GM21576 (cell line): ENCODE measurements at regions not wholly inside any gene's neighbourhood (a gene's known extent, or its start where the extent isn't known, plus 50 kb on each side); places are given as distances from the start of the nearest gene placed in this dataset.
"Not testable (repeated sequence)": the region's sequence is repeated elsewhere in the genome, so short reads cannot be mapped to it uniquely, and the experiment has no call there.

ENCODE experiments used
- ATAC-seq: cut with Tn5 transposase; IDR thresholded peaks from one replicate; pipeline ENCODE4 v1.9.1; 2021; ENCODE audit warnings: mild to moderate bottlenecking, moderate library complexity; ENCODE audit not compliant: unreplicated experiment

DNA sequence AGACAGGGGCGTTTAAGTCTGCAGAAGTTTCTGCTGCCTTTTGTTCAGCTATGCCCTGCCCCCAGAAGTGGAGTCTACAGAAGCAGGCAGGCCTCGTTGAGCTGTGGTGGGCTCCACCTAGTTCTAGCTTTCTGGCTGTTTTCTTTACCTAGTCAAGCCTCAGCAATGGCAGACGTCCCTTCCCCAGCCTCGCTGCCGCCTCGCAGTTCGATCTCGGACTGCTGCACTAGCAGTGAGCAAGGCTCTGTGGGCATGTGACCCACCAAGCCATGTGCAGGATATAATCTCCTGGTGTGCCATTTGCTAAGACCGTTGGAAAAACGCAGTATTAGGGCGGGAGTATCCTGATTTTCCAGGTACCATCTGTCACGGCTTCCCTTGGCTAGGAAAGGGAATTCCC, 742.7 kb upstream of the NRXN1 start:
- not testable (repeated sequence) for ATAC-seq

DNA sequence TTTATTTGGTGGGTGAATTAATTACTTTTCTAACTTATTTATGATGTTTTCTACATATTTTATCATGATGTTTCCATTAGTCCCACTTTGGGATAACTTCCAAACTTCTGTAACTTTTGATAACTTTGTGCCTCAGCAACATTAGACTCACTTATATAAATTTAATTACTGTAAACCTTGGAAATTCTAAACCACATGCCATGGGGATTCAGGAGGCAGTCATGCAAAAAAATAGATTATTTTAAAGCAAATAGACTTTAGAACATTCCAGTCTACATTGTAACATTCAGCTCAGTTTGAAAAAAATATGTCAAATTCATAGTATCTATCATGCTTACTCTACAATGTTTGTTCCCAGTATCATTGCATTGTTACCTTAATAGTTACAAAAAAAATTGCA, 728.5 kb upstream of the NRXN1 start:
- ATAC-seq, result no peak

DNA sequence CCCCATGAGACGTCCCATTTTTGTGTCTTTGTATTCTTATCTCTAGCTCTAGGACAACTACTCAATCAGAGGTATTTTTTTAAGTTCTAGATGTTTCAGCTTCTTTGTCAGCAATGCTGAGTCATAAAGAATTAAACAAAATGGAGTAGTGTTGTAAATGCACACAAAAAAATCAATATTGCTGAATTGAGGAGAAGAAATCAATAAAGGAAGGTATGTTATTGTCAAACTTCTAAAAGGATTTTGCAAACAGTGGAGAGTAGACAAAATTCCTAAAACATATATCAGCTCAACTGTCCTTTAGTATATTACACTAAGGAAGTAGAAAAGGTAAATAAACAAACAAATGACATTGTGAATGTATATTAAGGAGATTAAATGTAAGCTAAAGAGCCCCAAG, 726.1 kb upstream of the NRXN1 start:
- no peak for ATAC-seq

DNA sequence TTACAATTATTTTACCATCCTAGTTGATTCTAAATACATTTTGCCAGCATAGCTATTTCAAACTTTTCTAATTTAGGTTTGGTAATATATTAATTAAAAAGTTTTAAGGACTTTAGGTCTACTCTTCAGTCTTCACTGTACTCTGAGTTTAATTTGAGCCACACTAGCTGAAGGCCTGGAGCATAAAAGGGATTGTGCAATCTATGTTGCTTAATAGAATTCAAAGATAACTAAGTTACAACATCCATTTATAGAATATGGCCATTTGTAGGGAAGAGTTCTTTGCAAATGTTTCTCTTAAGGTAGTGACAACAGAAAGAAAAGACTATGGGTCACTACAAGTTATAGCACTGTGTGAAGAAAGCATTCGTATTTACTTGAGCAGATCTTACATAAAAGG, 702.2 kb upstream of the NRXN1 start:
- no peak for ATAC-seq

DNA sequence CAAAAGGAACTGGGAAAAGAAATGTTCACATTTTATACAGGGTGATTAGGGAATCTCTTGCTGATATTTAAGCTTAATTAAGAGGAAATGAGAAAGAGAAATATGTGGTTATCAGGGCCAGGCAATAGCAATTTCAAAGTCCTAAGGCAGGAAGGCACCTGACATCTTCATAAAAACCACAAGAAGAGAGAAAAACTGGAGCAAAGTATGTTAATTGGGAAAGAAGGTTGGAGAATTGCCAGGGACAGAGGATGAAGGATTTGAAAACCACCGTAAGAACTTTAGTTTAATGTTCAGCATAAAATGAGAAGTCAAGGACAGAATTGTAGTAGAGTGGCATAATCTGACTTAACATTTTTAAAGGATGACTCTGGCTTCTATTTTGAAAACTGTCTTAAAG, 691.8 kb upstream of the NRXN1 start:
- no peak for ATAC-seq

DNA sequence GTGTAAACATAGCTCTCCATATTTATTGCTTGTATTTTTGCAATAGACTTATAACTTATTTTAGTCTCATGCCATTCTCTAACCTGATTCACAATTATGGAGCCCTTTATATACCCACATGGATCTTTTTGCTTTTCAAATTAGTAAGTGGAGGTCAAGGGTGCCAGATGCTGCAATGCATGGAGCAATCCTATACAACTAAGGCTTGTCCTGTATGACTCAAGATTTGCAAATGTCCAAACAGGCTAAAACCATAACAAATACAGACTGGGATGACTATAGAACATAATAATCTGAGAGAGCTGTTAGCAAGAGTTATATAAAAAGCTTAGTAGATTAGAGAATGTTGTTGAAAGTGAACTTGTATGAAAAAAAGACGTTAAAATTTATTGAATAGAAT, 690.4 kb upstream of the NRXN1 start:
- ATAC-seq, result no peak

DNA sequence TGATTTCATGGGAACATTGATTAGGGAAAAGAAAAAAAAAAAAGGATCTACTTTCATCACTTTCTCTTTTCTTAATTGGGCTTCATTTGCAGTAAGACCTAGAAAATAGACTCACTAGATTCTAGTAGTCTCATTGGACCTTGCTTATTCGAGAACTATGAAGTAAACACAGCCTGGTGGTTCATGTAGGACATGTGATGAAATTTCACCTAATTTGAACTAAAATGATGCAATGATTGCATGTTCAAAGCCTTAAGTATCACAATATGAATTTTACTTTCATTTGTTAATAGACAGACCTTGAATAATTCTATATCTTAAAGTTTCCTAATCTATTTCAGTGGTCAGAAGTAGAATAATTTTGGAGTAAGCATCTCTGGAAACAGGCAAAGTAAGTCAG, 688.9 kb upstream of the NRXN1 start:
- ATAC-seq, result no peak

DNA sequence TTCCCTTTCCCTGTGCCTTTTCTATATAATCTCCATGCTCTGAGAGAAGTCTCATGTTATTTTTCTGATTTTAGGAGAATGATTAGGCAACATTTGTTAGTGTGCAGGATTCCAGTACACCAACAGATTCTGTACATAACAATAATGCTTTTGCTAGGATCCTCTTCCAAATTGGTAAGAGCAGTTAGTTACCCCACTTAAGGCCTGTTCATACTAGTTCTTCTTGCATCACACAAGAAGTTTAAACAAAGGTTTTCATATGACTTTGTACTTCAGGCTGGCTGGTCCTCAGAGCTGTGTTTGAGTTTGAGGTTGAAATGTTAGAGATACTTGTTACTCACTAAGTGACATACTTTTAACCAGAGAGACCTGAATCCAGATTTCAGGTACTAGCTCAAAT, 686.9 kb upstream of the NRXN1 start:
- ATAC-seq, result no peak

DNA sequence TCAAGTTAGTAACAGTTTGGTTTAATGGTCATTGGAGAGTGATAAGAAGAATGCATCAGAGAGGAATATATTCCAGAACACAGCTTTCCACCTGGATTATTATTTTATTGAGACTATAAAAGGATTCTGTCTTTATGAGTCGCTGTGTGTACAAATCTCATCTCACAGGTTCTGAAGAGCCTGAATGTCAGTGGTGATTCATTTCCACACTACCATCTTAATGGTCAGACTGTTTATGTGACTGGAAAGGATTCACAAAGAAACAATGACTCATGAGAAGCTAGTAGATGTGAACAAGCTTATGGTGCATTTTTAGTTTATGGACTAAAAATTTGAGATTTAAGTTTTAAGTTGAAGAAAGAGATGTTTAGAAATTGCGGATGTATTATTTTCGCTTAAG, 685.4 kb upstream of the NRXN1 start:
- no peak for ATAC-seq

DNA sequence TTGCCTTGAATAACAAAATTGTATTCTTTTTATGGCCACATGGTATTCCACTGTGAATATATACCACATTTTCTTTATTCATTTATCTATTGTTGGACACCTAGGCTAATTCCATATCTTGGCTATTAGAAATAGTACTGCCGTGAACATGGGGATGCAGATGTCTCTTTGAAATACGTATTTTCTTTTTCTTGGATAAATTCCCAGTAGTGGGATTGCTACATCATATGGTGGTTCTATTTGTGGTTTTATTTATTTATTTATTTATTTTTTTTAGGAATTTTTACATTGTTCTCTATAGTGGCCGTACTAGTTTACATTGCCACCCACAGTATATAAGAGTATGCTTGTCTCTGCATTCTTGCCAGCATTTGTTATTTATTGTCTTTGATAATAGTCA, 679.8 kb upstream of the NRXN1 start:
- no peak for ATAC-seq

DNA sequence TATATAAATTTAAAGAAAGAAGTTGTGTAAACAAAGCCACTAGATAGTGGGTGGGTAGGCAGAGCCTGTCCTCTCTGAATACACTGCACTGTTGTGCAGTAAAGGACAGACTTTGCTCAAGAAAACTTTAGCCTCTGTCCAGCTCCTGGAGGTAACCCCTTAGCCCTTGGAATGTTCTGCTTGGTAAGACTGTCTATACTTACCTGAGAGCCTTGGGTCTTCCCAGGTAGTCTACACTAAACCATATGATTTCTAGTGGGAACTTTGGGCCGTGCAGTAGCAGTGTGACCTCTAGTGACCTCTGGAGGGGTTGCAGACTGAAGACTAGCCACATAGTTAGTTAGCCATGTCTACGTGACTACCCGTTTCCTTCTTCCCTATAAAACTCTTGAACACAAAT, 678.3 kb upstream of the NRXN1 start:
- no peak for ATAC-seq

DNA sequence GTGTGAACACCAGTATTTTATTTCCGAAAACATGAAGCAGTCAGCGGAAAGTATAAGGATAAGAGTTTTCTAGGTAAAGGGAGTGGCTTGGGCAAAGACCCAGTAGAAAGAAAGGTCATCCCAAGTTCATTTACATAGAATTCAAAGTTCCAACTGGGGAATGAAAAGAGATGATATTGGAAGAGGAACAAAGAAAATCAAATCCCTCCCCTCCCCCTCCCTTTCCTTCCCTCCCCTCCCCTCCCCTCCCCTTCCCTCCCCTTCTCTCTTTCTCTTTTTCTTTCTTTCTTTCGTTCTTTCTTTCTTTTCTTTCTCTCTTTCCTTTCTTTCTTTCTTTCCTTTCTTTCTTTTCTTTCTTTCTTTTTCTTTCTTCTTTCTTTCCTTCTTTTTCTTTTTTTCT, 675.7 kb upstream of the NRXN1 start:
- no peak for ATAC-seq

DNA sequence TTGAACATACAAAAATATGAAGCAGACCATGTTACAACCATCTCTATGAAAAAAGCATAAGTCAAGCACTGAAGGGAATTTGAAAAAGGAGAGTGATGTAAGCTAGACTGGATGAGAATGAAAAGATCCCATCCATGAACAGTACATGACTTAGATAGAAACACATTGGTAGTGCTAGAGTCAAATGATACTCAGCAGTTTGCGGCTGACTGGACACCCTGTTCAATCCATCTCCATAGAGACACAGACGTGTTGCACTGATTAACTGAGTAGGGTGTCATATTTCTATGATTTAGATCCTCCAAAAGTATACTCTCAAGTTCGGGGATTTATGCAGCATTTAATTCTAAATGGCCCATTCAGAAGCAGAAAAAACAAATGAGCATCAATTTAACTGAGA, 674.3 kb upstream of the NRXN1 start:
- no peak for ATAC-seq

DNA sequence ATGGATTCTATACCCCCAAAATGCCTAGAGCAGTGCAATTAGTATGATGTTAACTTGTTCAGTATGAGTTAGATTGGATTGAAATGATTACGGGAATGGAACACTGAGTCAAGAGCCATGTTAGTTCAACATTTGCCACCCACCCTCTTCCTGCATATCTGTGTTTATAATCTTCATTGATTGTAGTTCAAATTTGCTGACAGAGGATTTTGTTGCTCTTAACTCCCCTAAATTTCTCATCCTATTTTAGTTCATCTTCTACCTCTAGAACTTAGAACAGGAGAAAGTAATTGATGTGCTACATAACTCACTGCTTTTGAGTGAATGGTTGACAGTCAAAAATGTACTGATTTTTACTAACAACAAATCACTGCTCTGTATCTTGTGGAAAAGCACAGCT, 673.5 kb upstream of the NRXN1 start:
- ATAC-seq, result no peak

DNA sequence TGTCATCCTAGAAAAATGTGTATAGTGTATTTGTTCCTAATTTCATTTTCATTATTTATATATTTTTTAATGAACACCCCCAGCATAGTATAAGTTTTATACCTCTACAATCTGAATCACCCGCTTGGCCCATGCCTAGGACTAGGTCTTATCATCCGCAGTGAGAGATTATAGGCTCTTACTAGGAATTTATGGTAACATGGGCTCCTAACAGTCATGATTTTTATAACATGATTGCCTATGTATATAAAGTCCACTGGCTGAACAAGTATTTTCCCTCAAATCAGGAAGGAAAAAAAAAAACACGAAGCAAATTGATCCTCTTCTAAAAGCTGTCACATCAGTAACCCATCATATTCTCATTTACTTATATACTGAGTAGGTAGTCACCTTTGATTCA, 666.1 kb upstream of the NRXN1 start:
- ATAC-seq, result no peak

DNA sequence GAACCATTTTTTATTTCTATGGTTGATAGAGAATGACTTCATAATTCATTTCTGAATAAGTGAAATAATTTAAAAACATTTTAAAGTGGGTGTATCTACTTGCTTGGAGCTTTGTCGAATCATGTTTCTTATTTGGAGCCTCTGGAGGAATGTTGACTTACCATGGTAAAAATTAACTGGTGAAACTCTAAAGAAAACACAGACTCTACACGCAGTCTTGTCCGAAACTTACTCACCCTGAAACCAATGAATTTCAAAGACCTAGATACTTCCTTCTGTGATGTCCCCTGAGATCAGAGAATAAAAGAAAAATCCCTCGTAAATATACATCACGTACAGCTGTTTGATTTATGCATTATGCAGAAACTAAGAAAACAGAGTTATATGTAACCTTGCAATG, 665.2 kb upstream of the NRXN1 start:
- no peak for ATAC-seq

DNA sequence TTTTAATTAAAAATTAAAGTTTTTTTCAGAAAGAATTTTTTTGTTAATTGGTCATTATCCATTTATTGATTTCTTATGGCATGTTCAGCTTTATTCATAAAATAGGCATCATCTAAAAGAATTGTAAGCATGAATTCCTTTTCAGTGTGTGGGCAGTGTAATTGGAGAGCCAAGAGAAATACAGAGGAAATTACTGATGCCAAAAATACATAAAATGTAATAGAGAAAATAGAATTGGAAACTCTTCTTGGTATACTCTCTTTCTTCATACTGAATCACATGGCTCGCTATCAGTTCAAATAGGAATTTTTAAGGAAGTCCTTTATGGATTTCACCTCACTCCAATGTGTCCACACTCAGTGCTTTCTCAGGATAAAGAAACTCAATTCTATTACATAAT, 663.6 kb upstream of the NRXN1 start:
- ATAC-seq, result no peak

DNA sequence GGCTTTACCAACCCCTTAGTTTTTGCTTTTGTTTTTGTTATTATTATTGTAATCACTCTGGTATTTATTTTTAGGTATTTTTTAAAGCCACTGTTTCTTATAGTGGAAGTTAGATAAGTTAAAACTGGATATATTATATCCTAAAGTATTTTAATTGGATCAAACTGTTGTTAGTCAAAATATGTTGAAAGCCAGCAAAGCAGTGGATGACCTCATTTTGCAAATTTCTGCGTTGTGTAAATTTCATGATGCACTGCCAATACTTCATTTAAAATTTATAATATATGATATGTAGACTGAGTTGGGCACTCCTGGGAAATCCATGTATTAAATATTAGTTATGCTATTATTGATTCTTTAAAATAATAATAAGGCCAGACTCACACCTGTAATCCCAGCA, 661.7 kb upstream of the NRXN1 start:
- no peak for ATAC-seq

DNA sequence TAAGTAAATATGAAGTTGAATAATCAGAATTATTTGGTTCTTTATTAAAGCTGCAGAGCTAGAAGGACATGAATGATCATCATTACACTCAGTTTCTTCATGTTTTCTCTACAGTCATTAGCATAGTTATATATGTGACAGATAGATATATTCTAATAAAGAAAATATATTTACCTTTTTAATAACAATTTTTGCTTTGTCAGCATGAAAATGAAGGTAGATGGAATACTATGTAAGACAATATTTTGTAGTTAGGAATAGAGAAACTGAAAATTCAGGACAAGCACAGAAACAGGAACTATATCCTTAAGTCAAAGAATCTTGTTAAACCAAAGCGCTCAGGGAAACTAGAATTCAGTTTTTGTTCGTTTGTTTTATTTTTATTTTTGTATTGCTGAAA, 649.9 kb upstream of the NRXN1 start:
- ATAC-seq, result no peak

DNA sequence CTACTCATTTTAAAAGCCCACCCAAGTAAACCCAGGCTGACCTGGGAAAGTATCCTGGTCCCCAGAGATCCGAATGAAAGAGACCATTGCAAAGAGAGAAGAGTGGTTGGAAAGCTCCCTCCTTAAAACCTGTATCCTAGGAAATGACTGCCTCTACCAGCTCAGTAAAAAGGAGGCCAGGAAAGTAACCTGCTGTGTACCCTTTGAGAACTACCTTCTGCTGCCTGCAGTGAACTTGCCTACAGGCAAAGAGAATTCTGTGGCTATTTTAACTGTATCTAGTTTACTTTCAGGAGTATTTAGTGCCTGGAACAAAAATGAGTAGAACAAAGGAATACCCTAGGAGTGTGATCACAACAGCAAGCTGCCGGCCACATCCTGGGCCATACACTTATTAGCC, 641.7 kb upstream of the NRXN1 start:
- no peak for ATAC-seq

DNA sequence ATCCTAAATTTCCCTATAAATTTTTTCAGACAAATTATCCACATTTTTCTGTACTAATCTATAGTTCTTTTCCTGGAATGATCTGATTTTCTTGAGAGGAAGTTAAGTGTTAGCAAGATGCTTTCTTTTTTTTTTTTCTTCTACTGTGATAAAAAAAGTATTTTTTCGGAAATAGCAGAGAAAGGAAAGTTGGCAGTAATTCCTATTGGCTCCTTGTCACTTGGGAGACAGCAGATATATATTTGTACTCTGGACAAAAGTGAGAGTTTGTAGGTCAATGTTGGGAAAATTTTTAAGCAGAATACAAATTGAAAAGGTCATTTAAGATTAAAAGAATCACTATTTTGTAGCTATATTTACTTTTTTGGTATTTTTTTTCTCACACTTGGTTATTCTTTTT, 635.7 kb upstream of the NRXN1 start:
- no peak for ATAC-seq

DNA sequence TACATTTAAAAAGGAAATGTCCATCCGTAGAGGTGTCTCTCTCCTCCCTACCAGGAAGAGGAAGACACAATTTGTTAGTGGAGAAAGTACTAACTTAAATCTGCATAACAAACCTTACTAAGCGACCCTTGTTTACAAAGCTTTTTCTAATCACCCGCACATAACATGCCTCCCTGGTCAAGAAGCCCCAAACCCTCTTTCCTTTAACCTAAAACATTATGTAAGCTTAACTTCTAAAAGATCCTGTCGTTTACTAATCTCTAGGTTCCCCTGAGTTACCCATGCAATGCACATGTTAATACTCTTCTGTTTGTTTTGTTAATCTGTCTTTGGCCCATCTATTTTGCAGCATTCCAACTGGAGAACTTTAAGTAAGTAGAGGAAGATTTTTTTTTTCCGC, 630.3 kb upstream of the NRXN1 start:
- ATAC-seq, result no peak

DNA sequence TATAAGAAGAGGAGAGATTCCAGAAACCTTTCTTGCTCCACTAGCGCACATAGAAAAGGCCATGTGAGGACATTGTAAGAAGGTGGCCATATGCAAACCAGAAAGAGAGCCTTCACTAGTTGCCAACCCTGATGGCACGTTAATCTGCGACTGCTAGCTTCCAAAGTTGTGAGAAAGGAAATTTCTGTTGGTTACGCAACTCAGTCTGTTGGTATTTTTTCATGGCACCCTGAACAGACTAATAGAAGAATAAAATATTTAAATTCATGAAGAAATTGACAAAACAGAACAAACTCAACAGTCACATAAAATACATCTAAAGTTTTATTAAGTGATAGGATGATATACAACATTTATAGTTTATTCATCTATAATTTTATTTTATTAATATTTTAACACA, 625.9 kb upstream of the NRXN1 start:
- no peak for ATAC-seq

DNA sequence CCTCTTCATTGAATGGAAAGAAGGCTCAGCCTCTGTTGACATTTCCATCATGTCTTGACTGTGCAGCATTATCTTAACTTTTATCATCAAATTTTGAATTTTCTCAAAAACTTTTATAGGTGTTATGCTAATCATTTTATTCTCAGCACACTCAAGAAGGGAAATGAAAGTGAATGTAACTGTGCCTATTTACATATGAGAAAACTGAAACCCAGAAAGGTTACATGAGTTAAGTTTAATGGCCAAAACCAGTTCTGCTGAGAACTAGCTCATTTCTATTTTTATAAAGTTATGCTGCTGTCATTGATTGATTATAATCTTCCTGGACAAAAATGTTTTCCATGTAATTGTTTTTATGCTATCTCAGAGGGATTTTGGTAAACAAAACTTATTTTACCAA, 618.8 kb upstream of the NRXN1 start:
- ATAC-seq, result no peak
